GM12892 (cell line): ENCODE measurements at regions not wholly inside any gene's neighbourhood (a gene's known extent, or its start where the extent isn't known, plus 50 kb on each side); places are given as distances from the start of the nearest gene placed in this dataset.
A peak's percentile ranks its signal among the peaks of the same experiment; 100 is the strongest.

Experiments used
- POLR2A ChIP-seq: IDR thresholded peaks from 2 replicates; pipeline ENCODE4 v1.6.1; 2011; ENCODE audit warnings: low read depth, low read length, control low read depth
- POLR2AphosphoS5 ChIP-seq: IDR thresholded peaks from 2 replicates; pipeline ENCODE4 v1.6.1; 2011; ENCODE audit warnings: low read depth, low read length, control low read depth

DNA sequence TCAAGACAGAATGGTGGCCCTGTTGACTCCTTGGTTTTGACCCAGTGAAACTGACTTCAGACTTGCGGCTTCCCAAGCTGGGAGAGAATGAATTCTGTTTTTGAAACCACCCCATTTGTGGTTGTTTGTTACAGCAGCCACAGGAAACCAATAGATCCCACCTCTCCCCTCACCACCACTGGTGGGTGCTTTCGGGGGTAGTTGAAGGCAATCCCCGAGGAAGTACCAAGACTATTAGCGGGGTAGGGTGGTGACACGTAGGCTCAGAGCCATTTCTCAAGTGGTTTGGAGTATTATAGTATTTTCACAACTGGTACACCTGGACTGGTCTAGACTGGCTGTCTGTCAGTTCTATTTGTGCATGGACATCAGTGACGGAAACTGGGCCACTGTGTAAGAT is 189.1 kb upstream of the RBPJ start:
- peak; percentile 29; the same call in 1 of the 2 replicates for TF ChIP-seq POLR2AphosphoS5
- TF ChIP-seq POLR2A = no peak
